Loucy (cell line): ENCODE measurements at regions not wholly inside any gene's neighbourhood (a gene's known extent, or its start where the extent isn't known, plus 50 kb on each side); places are given as distances from the start of the nearest gene placed in this dataset.

ENCODE experiments used
- H2AFZ ChIP-seq: fragments of 200-600 bp; sonication (generic); 2 replicates; pipeline ENCODE4 v1.6.0; 2016; ENCODE audit warnings: antibody characterized with exemption, mild to moderate bottlenecking, low read length, moderate library complexity
- H3F3A ChIP-seq: fragments of 200-600 bp; 2 replicates; pipeline ENCODE4 v1.6.0; 2016; ENCODE audit warnings: antibody characterized with exemption, low read depth, mild to moderate bottlenecking
- H3K27me3 ChIP-seq: fragments of 200-600 bp; sonication (generic); 2 replicates; pipeline ENCODE4 v1.6.1; 2014; ENCODE audit warnings: low read length, mild to moderate bottlenecking; ENCODE audit not compliant: insufficient read depth, poor library complexity, severe bottlenecking
- H3K36me3 ChIP-seq: fragments of 200-600 bp; sonication (generic); 2 replicates; pipeline ENCODE4 v1.6.1; 2016; ENCODE audit warnings: low read length; ENCODE audit not compliant: insufficient read depth
- H3K4me1 ChIP-seq: fragments of 200-600 bp; sonication (generic); 2 replicates; pipeline ENCODE4 v1.5.1; 2014; ENCODE audit warnings: low read length, mild to moderate bottlenecking; ENCODE audit not compliant: insufficient read depth, poor library complexity, severe bottlenecking
- H3K4me2 ChIP-seq: fragments of 200-600 bp; sonication (generic); 2 replicates; pipeline ENCODE4 v1.6.0; 2014; ENCODE audit warnings: antibody characterized with exemption, low read length, low read depth, mild to moderate bottlenecking; ENCODE audit not compliant: poor library complexity, severe bottlenecking
- H3K4me3 ChIP-seq: fragments of 200-600 bp; sonication (generic); 2 replicates; pipeline ENCODE4 v1.5.1; 2014; ENCODE audit warnings: low read length, mild to moderate bottlenecking, mixed read lengths; ENCODE audit not compliant: poor library complexity, severe bottlenecking
- H3K79me2 ChIP-seq: fragments of 200-600 bp; sonication (generic); 2 replicates; pipeline ENCODE4 v1.6.1; 2014; ENCODE audit warnings: low read length; ENCODE audit not compliant: insufficient read depth
- H3K9ac ChIP-seq: fragments of 200-600 bp; sonication (generic); 2 replicates; pipeline ENCODE4 v1.6.0; 2014; ENCODE audit warnings: mild to moderate bottlenecking, low read depth, low read length, moderate library complexity; ENCODE audit not compliant: poor library complexity, severe bottlenecking
- H3K9me2 ChIP-seq: fragments of 200-600 bp; sonication (generic); replicated peaks from 2 replicates; pipeline ENCODE4 v1.6.1; 2016; ENCODE audit warnings: low read depth, low read length, mixed read lengths
- H3K9me3 ChIP-seq: fragments of 200-600 bp; sonication (generic); 2 replicates; pipeline ENCODE4 v1.6.1; 2014; ENCODE audit warnings: mild to moderate bottlenecking, antibody characterized with exemption, low read length, low read depth; ENCODE audit not compliant: insufficient read depth
- H4K20me1 ChIP-seq: fragments of 200-600 bp; sonication (generic); 2 replicates; pipeline ENCODE4 v1.6.0; 2014; ENCODE audit warnings: antibody characterized with exemption, low read length, mild to moderate bottlenecking; ENCODE audit not compliant: insufficient read depth, poor library complexity, severe bottlenecking
- CTCF ChIP-seq: fragments of 200-600 bp; sonication (generic); conservative IDR thresholded peaks from 2 replicates; pipeline ENCODE4 v1.5.1; 2014; ENCODE audit warnings: mild to moderate bottlenecking, antibody characterized with exemption, low read length
- EZH2phosphoT487 ChIP-seq: fragments of 200-600 bp; IDR thresholded peaks from 2 replicates; pipeline ENCODE4 v1.6.1; 2018; ENCODE audit warnings: antibody characterized with exemption, mild to moderate bottlenecking, moderate library complexity, borderline replicate concordance

- Histone ChIP-seq H3K9me2 (no peaks in the 10 kb centered on the region), H3K4me1 (no peaks in the 10 kb centered on the region), H3F3A (no peaks in the 10 kb centered on the region), H4K20me1 (no peaks in the 10 kb centered on the region), H3K9ac (no peak overlapping the region), H3K4me2 (no peak overlapping the region), H2AFZ (no peak overlapping the region), H3K27me3 (no peaks in the 10 kb centered on the region), H3K79me2 (no peaks in the 10 kb centered on the region), H3K4me3 (no peak overlapping the region), H3K9me3 (no peaks in the 10 kb centered on the region), H3K36me3 (no peaks in the 10 kb centered on the region)
- TF ChIP-seq CTCF (no peak), EZH2phosphoT487 (no peak)
Measured at GRCh38 chr10:124291001-124291701, 127.6 kb downstream of the OAT start.

- Histone ChIP-seq H3K9me2 (no peaks in the 10 kb centered on the region), H2AFZ (no peak overlapping the region), H3K4me2 (no peak overlapping the region), H3K9me3 (no peaks in the 10 kb centered on the region), H3K4me1 (no peaks in the 10 kb centered on the region), H3F3A (no peaks in the 10 kb centered on the region), H4K20me1 (no peaks in the 10 kb centered on the region), H3K79me2 (no peaks in the 10 kb centered on the region), H3K27me3 (no peaks in the 10 kb centered on the region), H3K4me3 (no peak overlapping the region), H3K36me3 (no peaks in the 10 kb centered on the region), H3K9ac (no peak overlapping the region)
- TF ChIP-seq CTCF (no peak), EZH2phosphoT487 (no peak)
Measured at GRCh38 chr10:124289851-124290795, 128.6 kb downstream of the OAT start.

GRCh38 chr10:124288928-124289850 is 129.5 kb downstream of the OAT start:
- Histone ChIP-seq H3K79me2 (no peaks in the 10 kb centered on the region), H3K4me1 (no peaks in the 10 kb centered on the region), H4K20me1 (no peaks in the 10 kb centered on the region), H3K9ac (no peak overlapping the region), H3K27me3 (no peaks in the 10 kb centered on the region), H3K36me3 (no peaks in the 10 kb centered on the region), H3K9me3 (no peaks in the 10 kb centered on the region), H2AFZ (no peak overlapping the region), H3K9me2 (no peaks in the 10 kb centered on the region), H3K4me3 (no peak overlapping the region), H3K4me2 (no peak overlapping the region), H3F3A (no peaks in the 10 kb centered on the region)
- TF ChIP-seq CTCF = no peak
- TF ChIP-seq EZH2phosphoT487 = no peak
